Glutamatergic neuron (in vitro differentiated cells): ENCODE measurements at regions not wholly inside any gene's neighbourhood (a gene's known extent, or its start where the extent isn't known, plus 50 kb on each side); places are given as distances from the start of the nearest gene placed in this dataset.
"Not testable (repeated sequence)": the region's sequence is repeated elsewhere in the genome, so short reads cannot be mapped to it uniquely, and the experiment has no call there.

Experiments used
- DNase-seq: peaks from one replicate; pipeline ENCODE4 v3.0.0; 2022
- H3K27ac Mint-ChIP-seq: one replicate; pipeline ENCODE4 v1.8.0; 2020; ENCODE audit warnings: mild to moderate bottlenecking, mixed read lengths, inconsistent platforms; ENCODE audit not compliant: unreplicated experiment
- H3K27me3 Mint-ChIP-seq: one replicate; pipeline ENCODE4 v1.8.0; 2020; ENCODE audit warnings: mild to moderate bottlenecking, moderate library complexity, mixed read lengths, inconsistent platforms; ENCODE audit not compliant: unreplicated experiment
- H3K36me3 Mint-ChIP-seq: one replicate; pipeline ENCODE4 v1.8.0; 2020; ENCODE audit warnings: mild to moderate bottlenecking, mixed read lengths, inconsistent platforms; ENCODE audit not compliant: unreplicated experiment
- H3K4me1 Mint-ChIP-seq: one replicate; pipeline ENCODE4 v1.8.0; 2020; ENCODE audit warnings: mild to moderate bottlenecking, low read depth, mixed read lengths, inconsistent platforms; ENCODE audit not compliant: unreplicated experiment
- H3K4me3 Mint-ChIP-seq: one replicate; pipeline ENCODE4 v1.8.0; 2020; ENCODE audit warnings: mild to moderate bottlenecking, mixed read lengths, inconsistent platforms; ENCODE audit not compliant: unreplicated experiment
- H3K9me3 Mint-ChIP-seq: one replicate; pipeline ENCODE4 v1.8.0; 2020; ENCODE audit warnings: mild to moderate bottlenecking, moderate library complexity, mixed read lengths, inconsistent platforms; ENCODE audit not compliant: unreplicated experiment
- CTCF ChIP-seq: fragments of 200-600 bp; sonication (generic); IDR thresholded peaks from one replicate; pipeline ENCODE4 v1.5.0; 2021; ENCODE audit not compliant: partially characterized antibody, unreplicated experiment

- peaks cover 5% of the 10 kb centered on the region for H3K9me3 Mint-ChIP-seq
- no peak for DNase-seq
- H3K27me3 Mint-ChIP-seq, result no peaks in the 10 kb centered on the region
- no peaks in the 10 kb centered on the region for H3K4me1 Mint-ChIP-seq
- H3K27ac Mint-ChIP-seq, result no peak overlapping the region
- no peak for TF ChIP-seq CTCF
- no peaks in the 10 kb centered on the region for H3K36me3 Mint-ChIP-seq
- H3K4me3 Mint-ChIP-seq, result no peak overlapping the region
Measured at GRCh38 chr12:126936181-126936851, 1330.7 kb upstream of the TMEM132C start.

- Mint-ChIP-seq H3K4me3 (no peak overlapping the region), H3K4me1 (no peaks in the 10 kb centered on the region), H3K9me3 (peaks cover 5% of the 10 kb centered on the region), H3K27ac (no peak overlapping the region), H3K27me3 (no peaks in the 10 kb centered on the region), H3K36me3 (no peaks in the 10 kb centered on the region)
- TF ChIP-seq CTCF, result no peak
- DNase-seq, result no peak
Measured at GRCh38 chr12:126937431-126937830, 1329.5 kb upstream of the TMEM132C start.

GRCh38 chr12:126944684-126945083 is 1322.3 kb upstream of the TMEM132C start:
- Mint-ChIP-seq H3K9me3 (peaks cover 6% of the 10 kb centered on the region), H3K27me3 (no peaks in the 10 kb centered on the region), H3K27ac (no peak overlapping the region), H3K4me3 (no peak overlapping the region), H3K36me3 (no peaks in the 10 kb centered on the region), H3K4me1 (no peaks in the 10 kb centered on the region)
- no peak for DNase-seq
- no peak for TF ChIP-seq CTCF

- DNase-seq, H3K27ac Mint-ChIP-seq, H3K4me3 Mint-ChIP-seq, H3K4me1 Mint-ChIP-seq, H3K27me3 Mint-ChIP-seq, H3K36me3 Mint-ChIP-seq, H3K9me3 Mint-ChIP-seq: not testable (repeated sequence)
Measured at GRCh38 chr12:126946958-126947357, 1320.0 kb upstream of the TMEM132C start.

- Mint-ChIP-seq H3K27ac (no peak overlapping the region), H3K36me3 (no peaks in the 10 kb centered on the region), H3K4me3 (no peak overlapping the region), H3K4me1 (peaks cover 2% of the 10 kb centered on the region), H3K27me3 (no peaks in the 10 kb centered on the region), H3K9me3 (peaks cover 7% of the 10 kb centered on the region)
- DNase-seq, result no peak
- TF ChIP-seq CTCF, result no peak
Measured at GRCh38 chr12:126949558-126949957, 1317.4 kb upstream of the TMEM132C start.

- H3K4me1 Mint-ChIP-seq, result peaks cover 2% of the 10 kb centered on the region
- no peak overlapping the region for H3K27ac Mint-ChIP-seq
- DNase-seq, result no peak
- no peaks in the 10 kb centered on the region for H3K36me3 Mint-ChIP-seq
- TF ChIP-seq CTCF, result no peak
- peaks cover 7% of the 10 kb centered on the region for H3K9me3 Mint-ChIP-seq
- H3K27me3 Mint-ChIP-seq, result no peaks in the 10 kb centered on the region
- no peak overlapping the region for H3K4me3 Mint-ChIP-seq
Measured at GRCh38 chr12:126950266-126950665, 1316.7 kb upstream of the TMEM132C start.
